ENCODE measurements at regions not wholly inside any gene's neighbourhood (a gene's known extent, or its start where the extent isn't known, plus 50 kb on each side); places are given as distances from the start of the nearest gene placed in this dataset.

- Histone ChIP-seq H3K4me3 (no peak overlapping the region), H3K4me1 (ENCODE audit: insufficient read depth) (no peaks in the 10 kb centered on the region), H3K9me3 (no peaks in the 10 kb centered on the region), H3K36me3 (no peaks in the 10 kb centered on the region), H3K27ac (no peak overlapping the region), H3K27me3 (no peaks in the 10 kb centered on the region)
- no peak for DNase-seq
- TF ChIP-seq POLR2A (IDR thresholded peaks at IDR 0.05) (no peak), CTCF (IDR thresholded peaks at IDR 0.05) (no peak), EP300 (IDR thresholded peaks at IDR 0.05) (no peak)
- intact Hi-C loops (cut with DNase I), result no loop called here
- WGBS, 3 donors, result 74 to 86% (median 85%) methylated on average over 2 of the region's 2 CpGs
Observed at GRCh38 chr4:65825116-65825753, 154.9 kb upstream of the EPHA5 start.

GRCh38 chr4:65819192-65819591 is 148.9 kb upstream of the EPHA5 start:
- H3K9me3 ChIP-seq, result no peaks in the 10 kb centered on the region
- no peak overlapping the region for H3K27ac ChIP-seq
- no peak overlapping the region for H3K4me3 ChIP-seq
- no peaks in the 10 kb centered on the region for H3K36me3 ChIP-seq
- 82 to 91% (median 90%) methylated on average over 1 of the region's 1 CpG for WGBS, 3 donors
- TF ChIP-seq CTCF (IDR thresholded peaks at IDR 0.05), result no peak
- TF ChIP-seq POLR2A (IDR thresholded peaks at IDR 0.05), result no peak
- no peak for TF ChIP-seq EP300 (IDR thresholded peaks at IDR 0.05)
- no peaks in the 10 kb centered on the region for H3K27me3 ChIP-seq
- no peak for DNase-seq
- no peaks in the 10 kb centered on the region for H3K4me1 ChIP-seq (ENCODE audit: insufficient read depth)
- intact Hi-C loops (cut with DNase I), result no loop called here

- no peaks in the 10 kb centered on the region for H3K9me3 ChIP-seq
- no peak for DNase-seq
- no peaks in the 10 kb centered on the region for H3K27me3 ChIP-seq
- no peak overlapping the region for H3K4me3 ChIP-seq
- no peak for TF ChIP-seq CTCF (IDR thresholded peaks at IDR 0.05)
- TF ChIP-seq POLR2A (IDR thresholded peaks at IDR 0.05), result no peak
- no peak for TF ChIP-seq EP300 (IDR thresholded peaks at IDR 0.05)
- no peak overlapping the region for H3K27ac ChIP-seq
- no peaks in the 10 kb centered on the region for H3K36me3 ChIP-seq
- H3K4me1 ChIP-seq (ENCODE audit: insufficient read depth), result no peaks in the 10 kb centered on the region
- intact Hi-C loops (cut with DNase I), result no loop called here
Observed at GRCh38 chr4:65805936-65806335, 135.6 kb upstream of the EPHA5 start.

GRCh38 chr4:65799513-65799912 is 129.2 kb upstream of the EPHA5 start:
- Histone ChIP-seq H3K36me3 (no peaks in the 10 kb centered on the region), H3K4me3 (no peak overlapping the region), H3K9me3 (no peaks in the 10 kb centered on the region), H3K27ac (no peak overlapping the region), H3K27me3 (no peaks in the 10 kb centered on the region), H3K4me1 (ENCODE audit: insufficient read depth) (no peaks in the 10 kb centered on the region)
- no peak for DNase-seq
- intact Hi-C loops (cut with DNase I), result no loop called here
- TF ChIP-seq CTCF (IDR thresholded peaks at IDR 0.05) (no peak), EP300 (IDR thresholded peaks at IDR 0.05) (no peak), POLR2A (IDR thresholded peaks at IDR 0.05) (no peak)
- WGBS, 3 donors, result 88 to 92% (median 89%) methylated on average over 14 of the region's 14 CpGs

Data from ovary (tissue), 7 donors.